PC-9 (cell line): ENCODE measurements at regions not wholly inside any gene's neighbourhood (a gene's known extent, or its start where the extent isn't known, plus 50 kb on each side); places are given as distances from the start of the nearest gene placed in this dataset.

Experiments used
- BruUV-seq: library from RNA; stranded (reverse); fragments of 400-500 nt; replicated peaks from 2 replicates; lab custom pipeline; 2021; lab: Mats Ljungman, UMichigan
- CTCF ChIA-PET: fragments of 300-600 bp; sonication (Branson Sonifier 250); formaldehyde crosslinking; loops from one replicate; lab custom pipeline; 2022; ENCODE audit warnings: antibody characterized with exemption; lab: Charles Lee
- POLR2A ChIA-PET: fragments of 300-600 bp; sonication (Branson Sonifier 250); formaldehyde crosslinking; loops from one replicate; lab custom pipeline; 2022; ENCODE audit warnings: antibody characterized with exemption; ENCODE audit not compliant: unreplicated experiment; lab: Charles Lee
- DNase-seq, 2 experiments: peaks; one replicate each; pipeline versions ENCODE4 v3.0.0 to v3.0.0-alpha.2; 2015 to 2022; ENCODE audit warnings: mixed read lengths in 1 of 2
- H2AFZ ChIP-seq: fragments of 200-600 bp; sonication (generic); 2 replicates; pipeline ENCODE4 v1.8.1; 2017; ENCODE audit warnings: antibody characterized with exemption
- H3F3A ChIP-seq: fragments of 200-600 bp; sonication (generic); 2 replicates; pipeline ENCODE4 v1.8.1; 2017; ENCODE audit warnings: antibody characterized with exemption, mild to moderate bottlenecking, low read depth; ENCODE audit not compliant: insufficient read depth
- H3K27ac ChIP-seq: fragments of 200-600 bp; sonication (generic); 2 replicates; pipeline ENCODE4 v1.6.1; 2016; ENCODE audit warnings: mixed run types
- H3K27me3 ChIP-seq: fragments of 200-600 bp; sonication (generic); 2 replicates; pipeline ENCODE4 v1.6.1; 2016; ENCODE audit warnings: low read depth, mixed run types; ENCODE audit not compliant: insufficient read depth
- H3K36me3 ChIP-seq: fragments of 200-600 bp; sonication (generic); 2 replicates; pipeline ENCODE4 v1.6.1; 2016; ENCODE audit warnings: low read depth, mixed run types
- H3K4me1 ChIP-seq: fragments of 200-600 bp; sonication (generic); replicated peaks from 2 replicates; pipeline ENCODE4 v1.6.1; 2016; ENCODE audit warnings: mixed run types; ENCODE audit not compliant: insufficient read depth
- H3K4me2 ChIP-seq: fragments of 200-600 bp; sonication (generic); 2 replicates; pipeline ENCODE4 v1.6.1; 2017; ENCODE audit warnings: mixed run types
- H3K4me3 ChIP-seq: fragments of 200-600 bp; sonication (generic); 2 replicates; pipeline ENCODE4 v1.6.1; 2016; ENCODE audit warnings: mixed run types
- H3K79me2 ChIP-seq: fragments of 200-600 bp; sonication (generic); 2 replicates; pipeline ENCODE4 v1.6.1; 2017; ENCODE audit warnings: low read depth, mixed run types
- H3K9me2 ChIP-seq: fragments of 200-600 bp; sonication (generic); 2 replicates; pipeline ENCODE4 v1.8.1; 2017; ENCODE audit warnings: mild to moderate bottlenecking; ENCODE audit not compliant: insufficient read depth
- H3K9me3 ChIP-seq: fragments of 200-600 bp; sonication (generic); 2 replicates; pipeline ENCODE4 v1.8.1; 2016; ENCODE audit warnings: low read depth; ENCODE audit not compliant: insufficient read depth
- H4K20me1 ChIP-seq: fragments of 200-600 bp; sonication (generic); 2 replicates; pipeline ENCODE4 v1.8.1; 2017; ENCODE audit not compliant: insufficient read depth
- CTCF ChIP-seq: fragments of 200-600 bp; sonication (generic); conservative IDR thresholded peaks from 2 replicates; pipeline ENCODE4 v1.6.1; 2017; ENCODE audit warnings: mixed run types, antibody characterized with exemption, mild to moderate bottlenecking, moderate library complexity
- EZH2 ChIP-seq: fragments of 200-600 bp; sonication (generic); IDR thresholded peaks from 2 replicates; pipeline ENCODE4 v1.8.0; 2017; ENCODE audit warnings: antibody characterized with exemption, low read depth
- intact Hi-C: fragments of 100-400 bp; cut with micrococcal nuclease; formaldehyde crosslinking; loops from one replicate; pipeline ENCODE4 v1.10.0; 2022; ENCODE audit not compliant: unreplicated experiment

GRCh38 chr4:144906181-144906925, 191.6 kb downstream of the ANAPC10 start:
- Histone ChIP-seq H3F3A (no peaks in the 10 kb centered on the region), H2AFZ (no peak overlapping the region), H3K4me2 (no peak overlapping the region), H3K4me3 (no peak overlapping the region), H3K27ac (no peak overlapping the region), H3K36me3 (no peaks in the 10 kb centered on the region), H3K27me3 (no peaks in the 10 kb centered on the region), H3K9me3 (no peaks in the 10 kb centered on the region), H3K4me1 (no peaks in the 10 kb centered on the region), H3K9me2 (no peaks in the 10 kb centered on the region), H4K20me1 (no peaks in the 10 kb centered on the region), H3K79me2 (no peaks in the 10 kb centered on the region)
- intact Hi-C loops: no loop called here
- DNase-seq: no peak
- POLR2A ChIA-PET: no interaction called here
- CTCF ChIA-PET: no interaction called here
- TF ChIP-seq EZH2 (no peak), CTCF (no peak)
- no TSS peak for BruUV-seq

GRCh38 chr4:144910723-144911122, 187.3 kb downstream of the ANAPC10 start:
- H3K4me3 ChIP-seq: no peak overlapping the region
- BruUV-seq: no TSS peak
- no peaks in the 10 kb centered on the region for H3K4me1 ChIP-seq
- H3K27me3 ChIP-seq: no peaks in the 10 kb centered on the region
- H4K20me1 ChIP-seq: no peaks in the 10 kb centered on the region
- no peaks in the 10 kb centered on the region for H3K9me3 ChIP-seq
- H3K9me2 ChIP-seq: no peaks in the 10 kb centered on the region
- ChIA-PET CTCF (no interaction called here), POLR2A (no interaction called here)
- no peak overlapping the region for H3K4me2 ChIP-seq
- no peaks in the 10 kb centered on the region for H3K36me3 ChIP-seq
- no peak overlapping the region for H2AFZ ChIP-seq
- intact Hi-C loops: no loop called here
- no peaks in the 10 kb centered on the region for H3F3A ChIP-seq
- H3K27ac ChIP-seq: no peak overlapping the region
- TF ChIP-seq EZH2: no peak
- no peak for TF ChIP-seq CTCF
- no peak for DNase-seq
- no peaks in the 10 kb centered on the region for H3K79me2 ChIP-seq
